ENCODE measurements at regions not wholly inside any gene's neighbourhood (a gene's known extent, or its start where the extent isn't known, plus 50 kb on each side); places are given as distances from the start of the nearest gene placed in this dataset.

DNA sequence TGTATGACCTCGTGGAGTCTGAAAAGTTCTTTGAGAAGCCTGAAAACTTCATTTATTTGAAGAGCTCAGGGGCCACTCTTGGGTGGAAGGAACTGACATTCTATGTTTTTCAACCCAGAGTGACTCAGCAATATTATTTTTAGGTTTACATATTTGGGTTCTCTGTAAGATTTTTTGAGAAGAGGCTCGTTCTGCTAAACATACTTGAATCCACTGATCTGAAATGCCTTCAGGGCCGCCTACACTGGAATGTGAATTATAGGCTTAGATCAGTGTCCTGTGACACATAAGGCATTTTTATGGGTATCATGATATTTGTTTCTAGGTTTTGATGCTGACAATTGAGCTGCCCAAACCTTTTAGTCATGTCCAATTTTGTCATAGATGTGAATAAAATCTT is 86.2 kb downstream of the PSAT1 start:
- Histone ChIP-seq H3K4me3 (ENCODE audit: low read depth, low read length) (no peak overlapping the region), H3K27me3 (ENCODE audit: control insufficient read depth, insufficient read depth, low read length) (no peaks in the 10 kb centered on the region), H3K4me1 (no peaks in the 10 kb centered on the region), H3K4me2 (ENCODE audit: low read length) (no peak overlapping the region), H2AFZ (no peak overlapping the region), H3K36me3 (ENCODE audit: control insufficient read depth, insufficient read depth, low read length) (no peaks in the 10 kb centered on the region), H3K9ac (no peak overlapping the region), H3K9me3 (ENCODE audit: control insufficient read depth, low read length) (no peaks in the 10 kb centered on the region), H3K79me2 (no peaks in the 10 kb centered on the region), H3K27ac (no peak overlapping the region)
- no peak for TF ChIP-seq CTCF (IDR thresholded peaks at IDR 0.05)

- no peak for TF ChIP-seq CTCF (IDR thresholded peaks at IDR 0.05)
- Histone ChIP-seq H3K9me3 (ENCODE audit: control insufficient read depth, low read length) (no peaks in the 10 kb centered on the region), H3K27me3 (ENCODE audit: control insufficient read depth, insufficient read depth, low read length) (no peaks in the 10 kb centered on the region), H3K9ac (no peak overlapping the region), H3K4me1 (no peaks in the 10 kb centered on the region), H2AFZ (no peak overlapping the region), H3K27ac (no peak overlapping the region), H3K79me2 (no peaks in the 10 kb centered on the region), H3K36me3 (ENCODE audit: control insufficient read depth, insufficient read depth, low read length) (no peaks in the 10 kb centered on the region), H3K4me2 (ENCODE audit: low read length) (no peak overlapping the region), H3K4me3 (ENCODE audit: low read depth, low read length) (no peak overlapping the region)
Measured at GRCh38 chr9:78386348-78386747, 89.4 kb downstream of the PSAT1 start.

- Histone ChIP-seq H3K27me3 (ENCODE audit: control insufficient read depth, insufficient read depth, low read length) (no peaks in the 10 kb centered on the region), H2AFZ (no peak overlapping the region), H3K4me2 (ENCODE audit: low read length) (no peak overlapping the region), H3K79me2 (no peaks in the 10 kb centered on the region), H3K9ac (no peak overlapping the region), H3K9me3 (ENCODE audit: control insufficient read depth, low read length) (no peaks in the 10 kb centered on the region), H3K36me3 (ENCODE audit: control insufficient read depth, insufficient read depth, low read length) (no peaks in the 10 kb centered on the region), H3K4me1 (no peaks in the 10 kb centered on the region), H3K27ac (no peak overlapping the region), H3K4me3 (ENCODE audit: low read depth, low read length) (no peak overlapping the region)
- TF ChIP-seq CTCF (IDR thresholded peaks at IDR 0.05): no peak
Measured at GRCh38 chr9:78386773-78387172, 89.8 kb downstream of the PSAT1 start.

- peaks cover 8% of the 10 kb centered on the region for H3K9me3 ChIP-seq (ENCODE audit: control insufficient read depth, low read length)
- H3K9ac ChIP-seq: no peak overlapping the region
- no peak overlapping the region for H3K4me2 ChIP-seq (ENCODE audit: low read length)
- no peaks in the 10 kb centered on the region for H3K79me2 ChIP-seq
- H3K27ac ChIP-seq: no peak overlapping the region
- no peaks in the 10 kb centered on the region for H3K36me3 ChIP-seq (ENCODE audit: control insufficient read depth, insufficient read depth, low read length)
- no peaks in the 10 kb centered on the region for H3K4me1 ChIP-seq
- TF ChIP-seq CTCF (IDR thresholded peaks at IDR 0.05): no peak
- H2AFZ ChIP-seq: no peak overlapping the region
- H3K4me3 ChIP-seq (ENCODE audit: low read depth, low read length): no peak overlapping the region
- H3K27me3 ChIP-seq (ENCODE audit: control insufficient read depth, insufficient read depth, low read length): no peaks in the 10 kb centered on the region
Measured at GRCh38 chr9:78393340-78393739, 96.4 kb downstream of the PSAT1 start.

DNA sequence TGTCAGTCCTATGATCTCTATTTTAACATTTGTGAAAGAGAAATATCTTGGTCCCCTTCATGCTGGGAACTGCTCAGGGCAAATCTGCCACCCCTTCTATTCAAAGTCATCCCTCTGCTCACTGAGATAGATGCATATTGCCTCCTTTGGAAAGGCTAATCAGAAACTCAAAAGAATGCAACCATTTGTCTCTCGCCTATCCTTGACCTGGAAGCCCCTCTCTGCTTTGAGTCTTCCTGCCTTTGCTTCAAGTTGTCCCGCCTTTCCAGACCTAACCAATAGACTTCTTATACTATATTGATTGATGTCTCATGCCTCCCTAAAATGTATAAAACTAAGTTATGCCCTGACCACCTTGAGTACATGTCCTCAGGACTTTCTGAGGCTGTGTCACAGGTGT is 97.0 kb downstream of the PSAT1 start:
- no peaks in the 10 kb centered on the region for H3K27me3 ChIP-seq (ENCODE audit: control insufficient read depth, insufficient read depth, low read length)
- TF ChIP-seq CTCF (IDR thresholded peaks at IDR 0.05): no peak
- no peaks in the 10 kb centered on the region for H3K79me2 ChIP-seq
- no peak overlapping the region for H3K27ac ChIP-seq
- no peaks in the 10 kb centered on the region for H3K36me3 ChIP-seq (ENCODE audit: control insufficient read depth, insufficient read depth, low read length)
- H3K9ac ChIP-seq: no peak overlapping the region
- peaks cover 8% of the 10 kb centered on the region for H3K9me3 ChIP-seq (ENCODE audit: control insufficient read depth, low read length)
- H2AFZ ChIP-seq: no peak overlapping the region
- no peak overlapping the region for H3K4me3 ChIP-seq (ENCODE audit: low read depth, low read length)
- H3K4me1 ChIP-seq: no peaks in the 10 kb centered on the region
- no peak overlapping the region for H3K4me2 ChIP-seq (ENCODE audit: low read length)
